Kidney (tissue), 13 donors: ENCODE measurements at regions not wholly inside any gene's neighbourhood (a gene's known extent, or its start where the extent isn't known, plus 50 kb on each side); places are given as distances from the start of the nearest gene placed in this dataset.

Experiments used
- DNase-seq, 5 donors: peaks; one replicate each; pipeline ENCODE4 v3.0.0-alpha.2; 2013 to 2020
- FAIRE-seq: peaks from 2 replicates; lab custom pipeline; 2012; peaks lifted over from hg19 to GRCh38; lab: Jason Lieb, UNC
- H3K27ac ChIP-seq, 2 donors: one replicate each; pipeline ENCODE4 v1.7.0; 2013; ENCODE audit warnings: low read depth in 2 of 2, low read length in 2 of 2, inconsistent platforms in 1 of 2
- H3K27me3 ChIP-seq: one replicate; pipeline ENCODE4 v1.7.1; 2013; ENCODE audit warnings: low read length, inconsistent platforms; ENCODE audit not compliant: control insufficient read depth, insufficient read depth
- H3K36me3 ChIP-seq, 3 donors: one replicate each; pipeline versions ENCODE4 v1.7.0 to v1.7.1; 2013; ENCODE audit warnings: low read length in 3 of 3, control low read depth in 1 of 3, inconsistent platforms in 1 of 3; ENCODE audit not compliant: insufficient read depth in 3 of 3, control insufficient read depth in 2 of 3
- H3K4me1 ChIP-seq, 3 donors: one replicate each; pipeline versions ENCODE4 v1.7.0 to v1.7.1; 2013; ENCODE audit warnings: low read length in 3 of 3, inconsistent platforms in 1 of 3, low read depth in 1 of 3; ENCODE audit not compliant: control insufficient read depth in 2 of 3, insufficient read depth in 2 of 3
- H3K4me3 ChIP-seq, 3 donors: one replicate each; pipeline versions ENCODE4 v1.7.0 to v1.8.1; 2013; ENCODE audit warnings: low read length in 3 of 3, control low read depth in 1 of 3, inconsistent platforms in 1 of 3
- H3K9ac ChIP-seq, 3 donors: one replicate each; pipeline versions ENCODE4 v1.7.0 to v1.7.1; 2013; ENCODE audit warnings: low read length in 3 of 3, control low read depth in 1 of 3, inconsistent platforms in 1 of 3
- H3K9me3 ChIP-seq, 3 donors: one replicate each; pipeline versions ENCODE4 v1.7.0 to v1.7.1; 2013; ENCODE audit warnings: low read length in 3 of 3, control low read depth in 1 of 3, inconsistent platforms in 1 of 3; ENCODE audit not compliant: control insufficient read depth in 2 of 3, insufficient read depth in 1 of 3
- intact Hi-C: fragments of 100-400 bp; cut with DNase I; formaldehyde crosslinking; loops from one replicate; pipeline ENCODE4 v1.11.1; 2022
- TF ChIP-seq, protein P1 (sequence below): IDR thresholded peaks from 3 replicates; pipeline ENCODE4 v1.5.1; 2012; ENCODE audit warnings: mild to moderate bottlenecking, moderate library complexity, borderline replicate concordance; ENCODE audit not compliant: insufficient read depth; ENCODE audit errors: extremely low read depth
- donor health status: control.
- donor health status: control.
- donor health status: control.
- donor health status: control.
- donor health status: control.
- donor health status: DM: yes; HTN: yes; CAD: no.
- donor health status: Normal renal cell carcinoma (clear cell type).

DNA sequence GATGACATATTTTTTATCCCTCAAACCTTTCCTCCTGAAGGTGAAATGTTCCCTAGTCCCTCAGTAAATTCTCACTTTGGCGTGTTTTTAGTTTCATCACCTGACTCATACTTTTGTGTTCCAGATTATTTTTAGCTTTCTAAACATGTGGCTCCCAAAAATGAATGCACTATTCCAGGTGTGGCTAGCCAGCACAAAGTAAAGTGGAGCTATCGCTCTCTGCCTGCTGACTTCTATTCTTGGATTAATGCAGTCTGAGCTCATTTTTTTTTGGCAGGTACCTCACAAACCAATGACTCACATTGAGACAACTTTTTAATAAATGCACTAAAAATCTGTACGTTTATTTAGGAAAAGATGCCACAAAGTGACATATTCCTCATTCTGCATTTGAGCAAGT, 58.8 kb upstream of the LANCL2 start:
- intact Hi-C loops: no loop called here
- Histone ChIP-seq H3K9me3 (no peaks in the 10 kb centered on the region), H3K9ac (no peak overlapping the region), H3K27ac (no peak overlapping the region), H3K4me1 (peaks cover 0 to 3% (median 0%) of the 10 kb centered on the region in 3 donors), H3K4me3 (no peak overlapping the region), H3K36me3 (no peaks in the 10 kb centered on the region), H3K27me3 (no peaks in the 10 kb centered on the region)
- TF ChIP-seq, protein P1, sequence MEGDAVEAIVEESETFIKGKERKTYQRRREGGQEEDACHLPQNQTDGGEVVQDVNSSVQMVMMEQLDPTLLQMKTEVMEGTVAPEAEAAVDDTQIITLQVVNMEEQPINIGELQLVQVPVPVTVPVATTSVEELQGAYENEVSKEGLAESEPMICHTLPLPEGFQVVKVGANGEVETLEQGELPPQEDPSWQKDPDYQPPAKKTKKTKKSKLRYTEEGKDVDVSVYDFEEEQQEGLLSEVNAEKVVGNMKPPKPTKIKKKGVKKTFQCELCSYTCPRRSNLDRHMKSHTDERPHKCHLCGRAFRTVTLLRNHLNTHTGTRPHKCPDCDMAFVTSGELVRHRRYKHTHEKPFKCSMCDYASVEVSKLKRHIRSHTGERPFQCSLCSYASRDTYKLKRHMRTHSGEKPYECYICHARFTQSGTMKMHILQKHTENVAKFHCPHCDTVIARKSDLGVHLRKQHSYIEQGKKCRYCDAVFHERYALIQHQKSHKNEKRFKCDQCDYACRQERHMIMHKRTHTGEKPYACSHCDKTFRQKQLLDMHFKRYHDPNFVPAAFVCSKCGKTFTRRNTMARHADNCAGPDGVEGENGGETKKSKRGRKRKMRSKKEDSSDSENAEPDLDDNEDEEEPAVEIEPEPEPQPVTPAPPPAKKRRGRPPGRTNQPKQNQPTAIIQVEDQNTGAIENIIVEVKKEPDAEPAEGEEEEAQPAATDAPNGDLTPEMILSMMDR: no peak
- FAIRE-seq: no peak
- DNase-seq: no peak

DNA sequence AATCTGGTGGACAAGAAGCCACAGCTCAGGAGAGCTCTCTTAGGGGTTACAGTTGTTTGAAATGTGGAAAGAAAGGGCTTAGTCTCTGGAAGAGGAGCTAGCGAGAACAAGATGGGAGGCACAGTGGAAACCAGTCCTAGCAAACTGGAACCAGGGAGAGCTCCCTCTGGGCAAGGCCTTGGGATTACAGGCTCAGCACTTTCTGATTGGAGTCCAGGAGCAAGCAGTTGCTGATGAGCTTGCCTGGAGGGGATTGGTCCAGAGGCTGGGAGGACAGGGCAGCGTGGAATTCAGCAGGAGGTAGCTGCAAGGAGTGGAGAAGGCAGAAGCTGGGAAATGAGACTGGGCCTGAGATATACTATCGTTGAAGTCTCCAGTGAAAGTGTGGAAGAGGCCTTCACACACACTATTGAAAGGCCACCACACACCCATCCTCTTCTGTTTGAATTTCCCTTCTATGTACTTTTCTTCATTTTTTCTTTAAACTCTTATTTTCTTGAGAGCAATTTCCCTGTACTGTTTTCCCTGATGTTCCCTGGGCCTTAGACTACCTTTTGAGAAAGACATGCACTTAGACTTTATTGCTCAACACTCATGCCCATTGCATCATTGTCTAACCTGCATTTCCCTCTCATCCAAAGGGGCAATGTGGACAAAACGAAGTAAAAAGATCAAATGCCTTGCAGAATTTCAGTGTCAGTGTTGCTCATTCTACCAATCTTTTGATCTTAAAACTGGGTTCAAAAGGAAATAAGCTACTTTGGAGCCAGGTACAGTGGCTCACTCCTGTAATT, 57.8 kb upstream of the LANCL2 start:
- no peak for FAIRE-seq

DNA sequence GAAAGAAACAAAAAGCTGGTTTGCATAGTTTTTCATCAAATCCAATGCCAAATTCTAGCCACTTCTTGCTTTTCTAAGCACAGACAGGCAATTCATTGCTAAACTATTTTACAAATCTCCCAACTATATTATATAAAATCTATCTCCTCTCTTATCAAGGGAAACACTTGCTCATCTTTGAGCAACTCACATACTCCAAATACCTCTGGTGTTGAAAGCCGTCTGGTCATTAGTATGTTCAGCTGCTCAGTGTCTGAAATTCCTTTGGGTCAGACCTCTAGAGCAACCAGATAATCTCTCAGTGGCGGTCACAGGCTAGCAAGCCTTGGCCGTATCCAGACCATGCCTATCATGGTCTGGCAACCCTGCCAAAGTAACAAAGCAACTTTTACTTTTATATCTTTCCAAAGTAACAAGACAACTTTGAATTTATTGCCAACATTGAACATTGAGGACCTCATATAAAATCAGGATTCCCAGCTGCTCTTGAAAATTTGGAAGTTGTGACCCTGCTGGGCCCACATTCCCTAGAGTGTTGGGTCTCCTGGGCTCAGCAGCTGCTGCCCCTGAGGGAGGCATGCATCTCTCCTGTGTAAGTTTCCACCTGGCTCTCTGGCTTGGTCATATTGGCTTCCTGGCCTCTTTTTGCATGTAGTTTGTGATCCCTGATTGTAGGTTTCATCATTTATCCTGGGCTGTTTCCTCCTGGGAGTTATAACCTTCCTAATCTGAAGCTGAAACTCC, 56.8 kb upstream of the LANCL2 start:
- Histone ChIP-seq H3K27ac (no peak overlapping the region), H3K27me3 (no peaks in the 10 kb centered on the region), H3K9ac (no peak overlapping the region), H3K4me1 (peaks cover 0 to 3% (median 0%) of the 10 kb centered on the region in 3 donors), H3K9me3 (no peaks in the 10 kb centered on the region), H3K36me3 (no peaks in the 10 kb centered on the region), H3K4me3 (no peak overlapping the region)
- DNase-seq (peak in 1 of 5 donors; percentile 2), FAIRE-seq (no peak)
- TF ChIP-seq, protein P1: no peak
- intact Hi-C loops: no loop called here

More for the DNA sequence above, 57.8 kb upstream of the LANCL2 start:
- TF ChIP-seq, protein P1: no peak
- H3K4me1 ChIP-seq: peaks cover 0 to 3% (median 0%) of the 10 kb centered on the region in 3 donors
- H3K36me3 ChIP-seq: no peaks in the 10 kb centered on the region
- intact Hi-C loops: no loop called here
- no peak overlapping the region for H3K27ac ChIP-seq
- no peaks in the 10 kb centered on the region for H3K9me3 ChIP-seq
- no peaks in the 10 kb centered on the region for H3K27me3 ChIP-seq
- no peak for DNase-seq
- no peak overlapping the region for H3K9ac ChIP-seq
- no peak overlapping the region for H3K4me3 ChIP-seq
